Thyroid gland (tissue), 4 donors: ENCODE measurements at regions not wholly inside any gene's neighbourhood (a gene's known extent, or its start where the extent isn't known, plus 50 kb on each side); places are given as distances from the start of the nearest gene placed in this dataset.

Experiments
- DNase-seq, 2 donors: peaks; one replicate each; pipeline ENCODE4 v3.0.0-alpha.2; 2019
- H3K27ac ChIP-seq, 3 donors: fragments of 200-600 bp; sonication (generic); 1 replicate in 2 of 3; 2 replicates in 1 of 3; pipeline ENCODE4 v1.5.1; 2016 to 2019; ENCODE audit warnings: mild to moderate bottlenecking in 1 of 3, moderate library complexity in 1 of 3
- H3K27me3 ChIP-seq: fragments of 200-600 bp; sonication (generic); one replicate; pipeline ENCODE4 v1.5.1; 2019
- H3K36me3 ChIP-seq, 2 donors: fragments of 200-600 bp; sonication (generic); one replicate each; pipeline ENCODE4 v1.5.1; 2016 to 2019
- H3K4me1 ChIP-seq, 2 donors: fragments of 200-600 bp; sonication (generic); one replicate each; pipeline ENCODE4 v1.5.1; 2017 to 2019
- H3K4me3 ChIP-seq, 3 donors: fragments of 200-600 bp; sonication (generic); replicated peaks in 1 of 3; 1 replicate in 2 of 3; 2 replicates in 1 of 3; pipeline ENCODE4 v1.5.1; 2016; ENCODE audit warnings: mild to moderate bottlenecking in 1 of 3
- H3K9me3 ChIP-seq: fragments of 200-600 bp; sonication (generic); one replicate; pipeline ENCODE4 v1.5.1; 2017
- POLR2A ChIP-seq, 2 donors: fragments of 450-650 bp; IDR thresholded peaks; one replicate each; pipeline ENCODE4 v1.6.1; 2017; ENCODE audit warnings: antibody characterized with exemption in 2 of 2, mild to moderate bottlenecking in 2 of 2, moderate library complexity in 1 of 2
- WGBS, 2 donors: methylation state at CpG; one replicate each; pipeline ENCODE4 v1.1.5; 2017; 5-methylcytosine and 5-hydroxymethylcytosine counted together
- intact Hi-C: fragments of 100-400 bp; cut with DNase I; formaldehyde crosslinking; loops from one replicate; pipeline ENCODE4 v1.15.1; 2023
- TF ChIP-seq, protein P1 (sequence below), 6 experiments: fragments of 200-600 bp in 3 of 6; fragments of 450-650 bp in 3 of 6; sonication (generic) in 3 of 6; IDR thresholded peaks; one replicate each; pipeline ENCODE4 v1.5.1; 2016 to 2019; ENCODE audit warnings: antibody characterized with exemption in 6 of 6, mild to moderate bottlenecking in 2 of 6, inconsistent platforms in 1 of 6, moderate library complexity in 1 of 6

DNA sequence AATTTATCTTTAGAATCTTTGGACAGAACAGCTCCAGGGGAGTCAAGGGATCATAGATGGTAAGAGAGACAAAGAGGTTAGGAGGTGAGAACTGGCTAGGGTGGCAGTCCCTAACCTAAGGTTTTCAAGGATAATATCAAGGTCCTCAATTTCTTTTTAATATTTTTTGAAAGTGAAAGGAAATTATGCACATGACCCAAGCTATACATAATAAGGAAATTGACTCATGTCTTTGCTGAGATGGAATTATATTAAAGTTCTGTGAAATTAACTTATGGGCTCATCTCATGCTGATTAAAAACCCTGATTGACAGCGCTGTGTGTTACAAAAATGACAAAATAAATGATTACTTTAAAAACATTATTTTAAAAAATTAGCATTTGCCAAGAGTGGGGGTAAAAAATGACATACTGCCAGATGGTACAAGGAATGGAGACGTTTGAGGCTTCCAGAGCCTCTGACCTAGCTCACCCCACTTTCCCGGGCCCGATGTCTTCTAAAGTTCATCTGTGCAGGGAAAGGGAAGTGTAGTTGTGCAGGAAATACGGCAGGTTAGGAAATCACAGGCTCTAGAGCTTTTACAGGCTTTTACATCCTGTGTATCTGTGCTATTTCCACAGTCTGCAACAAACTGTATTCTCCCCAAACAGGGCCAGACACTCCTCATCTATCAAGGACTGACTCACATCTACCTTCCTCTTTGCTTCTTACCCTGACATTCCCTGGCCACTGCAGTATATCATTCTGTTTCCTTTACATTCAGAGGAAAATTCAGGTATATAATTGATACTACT, 185.6 kb upstream of the PRSS58 start:
- 70% methylated on average over 5 of the region's 5 CpGs for WGBS, 2 donors
- Histone ChIP-seq H3K4me3 (no peak overlapping the region), H3K27me3 (no peaks in the 10 kb centered on the region), H3K4me1 (no peaks in the 10 kb centered on the region), H3K36me3 (no peaks in the 10 kb centered on the region), H3K27ac (no peak overlapping the region), H3K9me3 (no peaks in the 10 kb centered on the region)
- intact Hi-C loops: no loop called here
- TF ChIP-seq POLR2A (IDR thresholded peaks at IDR 0.05): no peak
- TF ChIP-seq, protein P1, sequence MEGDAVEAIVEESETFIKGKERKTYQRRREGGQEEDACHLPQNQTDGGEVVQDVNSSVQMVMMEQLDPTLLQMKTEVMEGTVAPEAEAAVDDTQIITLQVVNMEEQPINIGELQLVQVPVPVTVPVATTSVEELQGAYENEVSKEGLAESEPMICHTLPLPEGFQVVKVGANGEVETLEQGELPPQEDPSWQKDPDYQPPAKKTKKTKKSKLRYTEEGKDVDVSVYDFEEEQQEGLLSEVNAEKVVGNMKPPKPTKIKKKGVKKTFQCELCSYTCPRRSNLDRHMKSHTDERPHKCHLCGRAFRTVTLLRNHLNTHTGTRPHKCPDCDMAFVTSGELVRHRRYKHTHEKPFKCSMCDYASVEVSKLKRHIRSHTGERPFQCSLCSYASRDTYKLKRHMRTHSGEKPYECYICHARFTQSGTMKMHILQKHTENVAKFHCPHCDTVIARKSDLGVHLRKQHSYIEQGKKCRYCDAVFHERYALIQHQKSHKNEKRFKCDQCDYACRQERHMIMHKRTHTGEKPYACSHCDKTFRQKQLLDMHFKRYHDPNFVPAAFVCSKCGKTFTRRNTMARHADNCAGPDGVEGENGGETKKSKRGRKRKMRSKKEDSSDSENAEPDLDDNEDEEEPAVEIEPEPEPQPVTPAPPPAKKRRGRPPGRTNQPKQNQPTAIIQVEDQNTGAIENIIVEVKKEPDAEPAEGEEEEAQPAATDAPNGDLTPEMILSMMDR (IDR thresholded peaks at IDR 0.05): no peak
- DNase-seq: no peak

DNA sequence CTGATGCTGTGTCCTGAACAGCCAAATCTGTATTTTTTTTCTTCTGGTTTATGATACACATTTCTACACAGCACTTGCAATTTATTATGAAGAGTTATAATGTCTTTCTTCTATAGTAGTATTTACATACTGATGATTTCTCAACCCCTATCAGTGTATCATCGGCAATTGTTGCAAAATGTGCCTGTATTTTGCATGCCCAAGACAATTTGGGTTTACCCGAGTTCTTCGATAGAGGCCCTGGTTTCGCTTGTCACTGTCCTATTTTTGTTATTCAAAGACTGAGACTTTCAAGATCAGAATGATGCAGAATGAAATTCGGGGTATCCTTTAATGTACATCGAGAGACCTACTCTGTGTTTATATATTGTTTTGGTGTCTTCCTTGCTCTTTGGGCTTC, 184.5 kb upstream of the PRSS58 start:
- no peaks in the 10 kb centered on the region for H3K9me3 ChIP-seq
- H3K4me3 ChIP-seq: no peak overlapping the region
- no peak for DNase-seq
- intact Hi-C loops: no loop called here
- WGBS, 2 donors: 94 to 97% methylated on average over 6 of the region's 6 CpGs
- no peak for TF ChIP-seq POLR2A (IDR thresholded peaks at IDR 0.05)
- TF ChIP-seq, protein P1 (IDR thresholded peaks at IDR 0.05): no peak
- H3K27me3 ChIP-seq: no peaks in the 10 kb centered on the region
- no peak overlapping the region for H3K27ac ChIP-seq
- H3K36me3 ChIP-seq: no peaks in the 10 kb centered on the region
- H3K4me1 ChIP-seq: no peaks in the 10 kb centered on the region

DNA sequence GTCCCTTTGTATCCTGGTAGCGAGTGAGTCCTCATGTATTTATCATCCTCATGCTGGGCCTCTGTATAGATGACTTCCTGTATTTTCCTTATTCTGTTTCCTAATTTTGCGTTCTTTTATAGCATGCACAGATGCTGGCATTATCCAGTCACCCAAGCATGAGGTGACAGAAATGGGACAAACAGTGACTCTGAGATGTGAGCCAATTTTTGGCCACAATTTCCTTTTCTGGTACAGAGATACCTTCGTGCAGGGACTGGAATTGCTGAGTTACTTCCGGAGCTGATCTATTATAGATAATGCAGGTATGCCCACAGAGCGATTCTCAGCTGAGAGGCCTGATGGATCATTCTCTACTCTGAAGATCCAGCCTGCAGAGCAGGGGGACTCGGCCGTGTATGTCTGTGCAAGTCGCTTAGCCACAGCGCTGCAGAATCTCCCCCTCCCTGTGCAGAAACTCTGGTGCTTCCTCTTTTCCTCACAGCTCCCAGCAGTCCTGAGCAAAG, 183.1 kb upstream of the PRSS58 start:
- H3K4me1 ChIP-seq: no peaks in the 10 kb centered on the region
- intact Hi-C loops: no loop called here
- no peak for TF ChIP-seq POLR2A (IDR thresholded peaks at IDR 0.05)
- TF ChIP-seq, protein P1 (IDR thresholded peaks at IDR 0.05): no peak
- H3K27me3 ChIP-seq: no peaks in the 10 kb centered on the region
- no peak overlapping the region for H3K4me3 ChIP-seq
- no peak overlapping the region for H3K27ac ChIP-seq
- no peak for DNase-seq
- H3K9me3 ChIP-seq: no peaks in the 10 kb centered on the region
- 67 to 75% methylated on average over 9 of the region's 9 CpGs for WGBS, 2 donors
- H3K36me3 ChIP-seq: no peaks in the 10 kb centered on the region

DNA sequence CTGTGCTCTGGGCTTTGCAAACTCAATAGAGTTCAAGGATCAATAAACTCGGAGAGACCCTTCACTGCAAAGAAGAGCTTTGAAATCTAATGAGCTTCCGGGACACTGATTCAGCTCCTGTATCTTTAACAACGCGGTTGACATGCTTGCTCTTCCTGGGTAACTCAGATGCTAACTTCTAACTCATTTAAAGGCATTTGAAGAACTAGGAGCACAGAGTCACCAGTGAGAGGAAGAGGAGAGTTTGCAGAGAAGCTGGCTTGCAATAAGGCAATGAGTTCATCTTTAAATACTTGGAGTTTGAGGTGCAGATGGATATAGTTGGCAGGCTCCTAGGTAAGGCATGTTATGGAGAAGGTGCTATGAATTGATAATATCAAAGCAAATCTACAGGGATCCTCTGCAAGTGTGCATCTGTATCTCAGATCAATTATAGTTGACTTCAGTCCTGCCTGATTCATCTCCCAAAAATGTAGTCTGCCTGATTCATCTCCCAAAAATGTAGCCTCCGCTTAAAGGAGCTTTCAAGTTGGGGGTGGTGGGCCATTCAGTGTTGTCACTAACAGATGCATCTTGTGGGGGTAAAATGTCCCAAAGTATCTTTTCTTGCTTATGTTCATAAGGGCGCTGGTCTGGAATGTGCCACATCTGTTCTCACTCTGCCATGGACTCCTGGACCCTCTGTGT, 182.5 kb upstream of the PRSS58 start:
- Histone ChIP-seq H3K4me3 (no peak overlapping the region), H3K27me3 (no peaks in the 10 kb centered on the region), H3K4me1 (no peaks in the 10 kb centered on the region), H3K9me3 (no peaks in the 10 kb centered on the region), H3K36me3 (no peaks in the 10 kb centered on the region), H3K27ac (no peak overlapping the region)
- intact Hi-C loops: no loop called here
- 78 to 81% methylated on average over 6 of the region's 6 CpGs for WGBS, 2 donors
- TF ChIP-seq POLR2A (IDR thresholded peaks at IDR 0.05): no peak
- TF ChIP-seq, protein P1 (IDR thresholded peaks at IDR 0.05): no peak
- DNase-seq: no peak

DNA sequence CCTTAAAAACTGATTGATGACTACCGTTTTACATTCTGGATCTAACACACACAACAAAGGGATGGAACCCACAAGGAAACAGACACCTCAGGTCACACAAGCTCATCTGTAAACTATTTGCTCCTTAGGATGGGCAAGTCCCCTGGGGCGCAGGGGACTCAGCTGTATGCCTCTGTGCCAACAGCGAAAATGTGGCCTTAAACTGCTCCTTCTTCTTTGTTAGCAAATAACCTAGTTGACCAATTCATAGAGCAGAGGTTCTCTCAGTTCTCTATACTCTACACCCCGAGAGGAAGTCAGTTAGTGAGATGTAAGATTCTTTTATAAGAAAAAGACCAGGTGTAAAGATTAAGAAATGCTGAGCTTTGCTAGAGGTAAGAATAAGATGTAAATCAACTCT, 181.9 kb upstream of the PRSS58 start:
- WGBS, 2 donors: 87 to 92% methylated on average over 4 of the region's 4 CpGs
- Histone ChIP-seq H3K36me3 (no peaks in the 10 kb centered on the region), H3K27me3 (no peaks in the 10 kb centered on the region), H3K27ac (no peak overlapping the region), H3K4me1 (no peaks in the 10 kb centered on the region), H3K4me3 (no peak overlapping the region), H3K9me3 (no peaks in the 10 kb centered on the region)
- TF ChIP-seq, protein P1 (IDR thresholded peaks at IDR 0.05): no peak
- TF ChIP-seq POLR2A (IDR thresholded peaks at IDR 0.05): no peak
- no peak for DNase-seq
- intact Hi-C loops: no loop called here
